HL-60 (cell line): ENCODE measurements at regions not wholly inside any gene's neighbourhood (a gene's known extent, or its start where the extent isn't known, plus 50 kb on each side); places are given as distances from the start of the nearest gene placed in this dataset.

Experiments used
- CTCF ChIP-seq: IDR thresholded peaks from one replicate; pipeline ENCODE4 v1.5.1; 2011; ENCODE audit warnings: low read length, control low read depth, inconsistent platforms; ENCODE audit not compliant: insufficient read depth
- GABPA ChIP-seq: IDR thresholded peaks from 2 replicates; pipeline ENCODE4 v1.6.1; 2012; ENCODE audit warnings: low read depth
- POLR2AphosphoS5 ChIP-seq: IDR thresholded peaks from 2 replicates; pipeline ENCODE4 v1.6.1; 2012; ENCODE audit warnings: low read depth
- REST ChIP-seq: IDR thresholded peaks from 2 replicates; pipeline ENCODE4 v1.6.1; 2012; ENCODE audit warnings: low read depth; ENCODE audit not compliant: insufficient replicate concordance
- SPI1 ChIP-seq: IDR thresholded peaks from 2 replicates; pipeline ENCODE4 v1.6.1; 2012; ENCODE audit warnings: low read depth, mild to moderate bottlenecking, borderline replicate concordance

GRCh38 chrX:30943984-30944383 lies 54.9 kb upstream of the TAB3 start:
- no peak for TF ChIP-seq CTCF
- no peak for TF ChIP-seq POLR2AphosphoS5
- no peak for TF ChIP-seq REST
- no peak for TF ChIP-seq GABPA
- no peak for TF ChIP-seq SPI1
